HS-5 (cell line): ENCODE measurements at regions not wholly inside any gene's neighbourhood (a gene's known extent, or its start where the extent isn't known, plus 50 kb on each side); places are given as distances from the start of the nearest gene placed in this dataset.
A peak's percentile ranks its signal among the peaks of the same experiment; 100 is the strongest.

Experiments
- DNase-seq: peaks from one replicate; pipeline ENCODE4 v3.0.0-alpha.2; 2012; ENCODE audit warnings: low read depth

GRCh38 chr2:164090533-164090932, 354.7 kb upstream of the FIGN start:
- DNase-seq: no peak

- DNase-seq: no peak
Measured at GRCh38 chr2:164084066-164084465, 348.3 kb upstream of the FIGN start.

DNA sequence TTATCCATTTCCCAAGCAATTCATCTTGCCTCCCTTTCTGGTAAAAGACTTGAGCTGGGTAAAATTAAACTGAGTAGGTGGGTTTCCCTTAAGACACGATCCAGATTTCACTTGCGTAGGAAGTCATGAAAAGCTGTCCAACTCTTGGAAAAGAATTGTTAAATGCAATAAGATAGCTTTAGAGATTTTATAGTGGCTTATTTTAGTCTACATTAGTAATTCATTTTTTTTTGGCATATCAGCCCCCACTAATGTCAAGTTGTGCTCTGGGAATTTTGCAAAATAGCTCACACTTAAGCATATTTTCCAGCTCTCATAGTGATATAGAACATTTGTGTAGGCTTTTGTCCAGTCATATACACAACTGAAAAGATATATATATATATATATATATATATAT, 344.7 kb upstream of the FIGN start:
- DNase-seq: no peak

DNA sequence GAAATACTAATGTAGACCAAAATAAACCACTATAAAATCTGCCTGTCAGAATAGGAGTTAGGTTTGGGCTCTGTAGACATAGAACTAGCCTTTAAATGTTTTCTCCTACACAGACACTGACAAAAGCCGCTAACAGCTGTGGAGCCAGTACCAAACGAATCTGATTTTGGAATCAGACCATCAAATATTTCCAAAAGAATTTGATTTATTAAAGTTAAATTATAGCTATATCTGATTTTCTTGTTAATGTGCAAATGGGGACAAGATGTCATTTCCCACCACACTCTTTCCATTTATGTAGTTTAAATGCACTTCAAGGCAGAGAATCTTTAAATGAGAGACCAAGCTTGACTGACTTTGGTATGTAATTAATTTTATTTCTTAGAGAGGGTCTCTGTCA, 343.4 kb upstream of the FIGN start:
- DNase-seq: no peak

DNA sequence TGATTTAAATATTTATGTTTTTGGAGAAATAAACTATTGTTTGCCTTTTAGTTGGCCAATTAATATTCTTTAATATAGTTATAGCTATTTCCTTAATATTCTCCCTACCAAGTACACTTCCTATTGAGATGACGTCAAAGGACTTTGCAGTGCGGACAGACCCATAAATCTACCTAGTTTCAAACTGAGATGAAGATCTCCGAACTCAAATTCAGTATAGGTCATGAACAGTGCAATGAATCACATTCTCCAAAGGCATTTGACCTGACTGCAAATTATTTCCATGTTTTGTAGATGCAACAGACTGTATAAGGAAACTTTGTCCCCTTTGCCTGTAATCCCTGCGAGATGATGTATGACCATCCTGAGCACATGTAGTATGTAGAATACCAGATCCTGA, 342.6 kb upstream of the FIGN start:
- no peak for DNase-seq

DNA sequence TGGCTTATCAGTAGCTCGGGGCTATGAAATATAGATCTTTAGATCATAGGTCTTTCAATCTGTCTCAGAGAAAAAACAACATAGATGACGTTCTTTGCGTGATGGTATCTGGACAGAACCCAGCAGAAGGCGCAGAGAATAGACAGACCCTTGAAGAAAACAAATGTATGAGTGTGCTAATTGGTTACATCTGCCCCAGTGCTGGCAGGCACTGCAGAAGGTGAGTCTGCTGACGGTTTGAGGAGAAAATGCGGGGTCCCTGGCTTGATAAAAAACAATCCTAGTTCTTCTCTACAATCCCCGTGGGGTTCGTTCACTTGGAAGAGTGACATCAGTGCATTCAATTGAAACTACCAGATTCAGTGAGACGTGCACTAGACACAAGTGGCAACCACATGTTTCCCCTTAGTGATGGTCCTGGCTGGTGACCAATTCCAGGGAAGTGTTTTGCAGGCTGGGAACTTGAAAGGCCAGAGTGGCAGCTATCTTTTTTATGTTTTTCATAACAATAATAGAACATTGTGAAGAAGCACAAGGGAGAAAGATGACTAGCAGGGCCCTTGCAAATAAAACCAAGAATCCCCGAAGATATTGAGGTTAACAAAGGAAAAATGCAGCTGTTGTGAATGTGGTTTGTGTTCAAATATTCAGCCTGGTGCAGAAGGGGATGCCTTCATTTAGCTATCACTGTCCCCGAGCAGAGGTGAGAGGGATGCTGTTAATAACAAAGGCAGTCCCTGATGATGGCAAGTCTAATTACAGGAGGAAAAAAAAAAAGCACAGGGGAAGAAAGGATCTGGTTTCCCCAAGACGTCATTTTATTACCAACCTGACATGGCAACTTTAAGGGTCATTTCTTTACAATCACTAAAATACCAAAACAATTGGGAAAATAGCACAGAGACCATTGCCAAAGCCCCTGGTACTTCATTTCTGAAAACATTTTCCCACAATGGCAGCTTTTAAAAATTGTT, 337.6 kb upstream of the FIGN start:
- peak; percentile 26 for DNase-seq

- DNase-seq: no peak
Measured at GRCh38 chr2:164069540-164069939, 333.7 kb upstream of the FIGN start.

GRCh38 chr2:164068063-164068462, 332.3 kb upstream of the FIGN start:
- no peak for DNase-seq

GRCh38 chr2:164066095-164066494, 330.3 kb upstream of the FIGN start:
- no peak for DNase-seq

DNA sequence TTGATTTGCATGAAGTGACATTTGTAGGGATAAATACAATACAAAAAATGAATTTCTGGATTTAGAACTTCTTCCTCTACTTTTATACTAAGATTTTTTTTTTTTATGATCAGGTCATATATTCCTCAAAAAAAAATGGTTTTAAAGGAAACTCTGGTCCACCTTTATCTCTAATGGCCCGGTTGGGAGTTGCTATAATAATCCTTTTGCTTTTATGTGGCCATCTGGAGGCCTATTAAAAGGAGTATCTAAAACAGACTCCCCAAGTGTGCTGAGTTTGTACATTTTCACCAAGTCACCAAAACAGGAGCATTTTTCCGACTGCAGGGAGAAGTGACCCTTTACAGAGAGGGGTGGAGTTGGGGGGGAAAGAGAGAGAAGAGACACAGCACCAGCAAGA, 329.2 kb upstream of the FIGN start:
- no peak for DNase-seq

GRCh38 chr2:164061129-164061746, 325.4 kb upstream of the FIGN start:
- peak; percentile 20 for DNase-seq

DNA sequence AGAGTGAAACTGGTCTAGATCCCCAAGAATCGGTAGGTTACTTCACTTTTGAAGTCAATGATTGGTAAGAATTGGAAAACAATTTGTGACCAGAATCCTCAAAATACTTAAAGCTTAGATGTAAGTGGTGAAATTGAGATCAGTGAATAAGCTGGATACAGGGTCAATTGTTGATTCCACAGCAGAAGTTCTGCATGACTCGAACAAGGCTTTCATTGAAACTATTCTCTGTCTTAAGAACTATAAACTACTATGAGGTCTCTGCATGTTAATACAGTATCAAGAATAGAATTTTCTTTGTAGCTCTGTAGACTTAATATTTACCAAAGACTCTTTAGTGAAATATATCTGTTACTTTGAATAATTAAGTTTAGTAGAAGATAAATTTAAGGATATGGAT, 324.2 kb upstream of the FIGN start:
- DNase-seq: no peak

DNA sequence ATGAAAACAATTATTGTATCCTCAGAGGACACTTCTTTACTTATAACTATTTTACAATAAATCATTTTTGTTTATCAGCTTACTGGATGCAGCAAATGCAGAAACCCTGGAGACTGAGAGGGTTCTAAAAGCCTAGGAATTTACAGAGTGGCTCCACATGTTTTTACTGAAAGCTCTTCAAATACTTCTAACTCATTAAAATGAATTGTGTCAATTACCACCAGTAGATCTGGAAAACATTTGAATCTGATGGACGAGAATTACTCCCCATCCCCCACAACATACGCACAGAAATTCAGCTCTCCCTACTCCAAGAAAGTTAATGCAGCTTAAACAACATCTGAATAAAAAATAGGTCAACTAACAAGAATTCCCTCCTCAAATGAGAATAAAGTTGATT, 319.8 kb upstream of the FIGN start:
- DNase-seq: no peak

DNA sequence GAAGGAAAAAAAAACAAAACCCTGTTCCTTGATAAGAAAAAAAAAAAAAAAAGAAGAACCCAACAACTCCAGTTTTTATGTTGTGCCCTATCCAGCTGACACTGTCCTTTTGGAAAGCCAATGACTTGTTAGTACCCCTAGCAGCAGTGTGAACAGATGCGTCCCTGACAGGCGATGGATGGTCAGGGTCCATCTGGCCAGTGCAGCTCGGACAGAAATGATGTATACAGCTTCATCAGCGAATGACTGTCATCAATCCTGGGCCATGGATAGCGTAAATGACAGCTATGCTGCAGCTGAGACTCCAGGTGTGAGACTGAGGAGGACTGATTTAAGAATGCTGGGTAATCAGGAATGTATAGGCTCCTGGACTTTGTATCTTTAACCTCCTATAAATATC, 318.8 kb upstream of the FIGN start:
- DNase-seq: no peak

GRCh38 chr2:164053021-164053420, 317.2 kb upstream of the FIGN start:
- no peak for DNase-seq

DNA sequence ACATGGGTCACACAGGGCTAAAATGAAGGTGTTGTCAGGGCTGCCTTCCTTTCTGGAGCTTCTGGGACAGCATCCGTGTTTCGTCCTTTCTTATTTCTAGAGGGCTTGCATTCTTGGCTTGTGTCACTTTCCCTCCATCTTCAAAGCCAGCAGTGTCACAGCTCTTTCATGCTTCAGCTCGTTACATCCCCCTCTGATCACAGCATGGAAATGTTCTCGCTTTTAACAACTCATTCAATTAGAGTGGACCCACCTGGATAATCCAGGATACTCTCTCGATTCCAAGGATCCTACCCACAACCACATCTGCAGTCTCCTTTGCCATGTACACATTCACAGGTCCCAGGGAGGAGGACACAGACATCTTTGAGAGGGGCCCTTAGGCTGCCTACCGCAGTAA, 316.2 kb upstream of the FIGN start:
- DNase-seq: no peak

GRCh38 chr2:164048729-164049128, 312.9 kb upstream of the FIGN start:
- DNase-seq: no peak

- DNase-seq: peak; percentile 54
Measured at GRCh38 chr2:164046040-164046439, 310.2 kb upstream of the FIGN start.

- no peak for DNase-seq
Measured at GRCh38 chr2:164044622-164045021, 308.8 kb upstream of the FIGN start.

GRCh38 chr2:164039270-164039669, 303.5 kb upstream of the FIGN start:
- no peak for DNase-seq

DNA sequence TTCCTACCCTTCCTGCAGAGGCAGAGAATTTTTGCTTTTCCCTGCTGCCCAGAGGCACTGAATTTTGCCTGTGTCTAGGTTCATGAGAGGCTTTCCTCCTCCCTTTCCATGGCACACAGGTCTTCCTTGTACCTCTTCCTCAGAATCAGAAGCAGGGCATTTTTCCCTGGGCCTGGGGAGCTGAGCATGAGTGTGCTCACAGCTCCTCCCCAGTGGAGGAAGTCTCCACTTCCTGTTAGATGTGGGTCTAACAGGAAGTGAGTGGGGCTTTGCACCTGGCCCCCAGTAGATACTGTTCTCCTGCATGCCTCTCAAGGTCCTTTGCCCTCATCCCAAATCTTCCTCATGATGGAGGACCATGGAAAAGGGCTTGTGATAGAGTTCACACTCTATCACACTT, 297.2 kb upstream of the FIGN start:
- no peak for DNase-seq

- no peak for DNase-seq
Measured at GRCh38 chr2:164030623-164031022, 294.8 kb upstream of the FIGN start.

- peak; percentile 11 for DNase-seq
Measured at GRCh38 chr2:164028814-164029534, 293.2 kb upstream of the FIGN start.
